IMR-90 (cell line): ENCODE measurements at regions not wholly inside any gene's neighbourhood (a gene's known extent, or its start where the extent isn't known, plus 50 kb on each side); places are given as distances from the start of the nearest gene placed in this dataset.

ENCODE experiments used
- ATAC-seq: fragments of 200-7000 bp; cut with Tn5 transposase; 2 replicates; pipeline ENCODE4 v1.9.1; 2020; ENCODE audit warnings: low read depth, mild to moderate bottlenecking, moderate library complexity
- BruUV-seq: library from RNA; stranded (reverse); fragments of 400-500 nt; replicated peaks from 2 replicates; lab custom pipeline; 2021; lab: Mats Ljungman, UMichigan
- CTCF ChIA-PET: fragments of 300-600 bp; formaldehyde crosslinking; extraction: SDS; loops from one replicate; lab custom pipeline; 2021; ENCODE audit warnings: antibody characterized with exemption; lab: Yijun Ruan, JAX
- POLR2A ChIA-PET: fragments of 300-600 bp; sonication (Branson Sonifier 250); formaldehyde crosslinking; loops from one replicate; lab custom pipeline; 2022; ENCODE audit warnings: antibody characterized with exemption; ENCODE audit not compliant: unreplicated experiment; lab: Charles Lee
- DNase-seq: peaks from one replicate; pipeline ENCODE4 v3.0.0; 2013
- H2AFZ ChIP-seq: replicated peaks from 2 replicates; pipeline ENCODE3; 2013; ENCODE audit warnings: low read length, mild to moderate bottlenecking; ENCODE audit not compliant: poor library complexity
- H2AK5ac ChIP-seq: 2 replicates; pipeline ENCODE4 v1.6.1; 2013; ENCODE audit warnings: low read depth, low read length, inconsistent platforms
- H2AK9ac ChIP-seq: replicated peaks from 2 replicates; pipeline ENCODE3; 2013; ENCODE audit warnings: mild to moderate bottlenecking, low read depth, low read length, moderate library complexity; ENCODE audit not compliant: poor library complexity
- H2BK120ac ChIP-seq: 2 replicates; pipeline ENCODE4 v1.6.1; 2013; ENCODE audit warnings: low read depth, low read length, inconsistent platforms
- H2BK15ac ChIP-seq: 3 replicates; pipeline ENCODE4 v1.6.1; 2013; ENCODE audit warnings: low read depth, low read length, inconsistent platforms
- H2BK20ac ChIP-seq: 2 replicates; pipeline ENCODE4 v1.6.1; 2013; ENCODE audit warnings: low read depth, mild to moderate bottlenecking, inconsistent platforms, low read length, moderate library complexity
- H2BK5ac ChIP-seq: 2 replicates; pipeline ENCODE4 v1.6.1; 2013; ENCODE audit warnings: mild to moderate bottlenecking, low read depth, low read length, inconsistent platforms; ENCODE audit not compliant: poor library complexity, severe bottlenecking
- H3K14ac ChIP-seq: replicated peaks from 2 replicates; pipeline ENCODE4 v1.6.1; 2013; ENCODE audit warnings: low read depth, low read length, inconsistent platforms
- H3K18ac ChIP-seq: 2 replicates; pipeline ENCODE4 v1.6.1; 2013; ENCODE audit warnings: low read depth, low read length, control low read depth
- H3K23ac ChIP-seq: 2 replicates; pipeline ENCODE4 v1.6.1; 2013; ENCODE audit warnings: low read depth, low read length, inconsistent platforms
- H3K27ac ChIP-seq: 2 replicates; pipeline ENCODE4 v1.5.1; 2013; ENCODE audit warnings: mild to moderate bottlenecking, control low read depth, low read length; ENCODE audit not compliant: insufficient read depth
- H3K27me3 ChIP-seq: 2 replicates; pipeline ENCODE4 v1.6.1; 2013; ENCODE audit warnings: low read length; ENCODE audit not compliant: control insufficient read depth, insufficient read depth
- H3K36me3 ChIP-seq: 2 replicates; pipeline ENCODE4 v1.6.1; 2013; ENCODE audit warnings: low read length, mixed read lengths; ENCODE audit not compliant: control insufficient read depth, insufficient read depth
- H3K4ac ChIP-seq: 2 replicates; pipeline ENCODE4 v1.6.1; 2013; ENCODE audit warnings: low read depth, low read length, inconsistent platforms
- H3K4me1 ChIP-seq: 2 replicates; pipeline ENCODE4 v1.6.1; 2013; ENCODE audit warnings: low read length, mixed read lengths; ENCODE audit not compliant: control insufficient read depth, insufficient read depth
- H3K4me2 ChIP-seq: 2 replicates; pipeline ENCODE4 v1.6.1; 2013; ENCODE audit warnings: low read depth, mild to moderate bottlenecking, control low read depth, low read length, moderate library complexity
- H3K4me3 ChIP-seq: 2 replicates; pipeline ENCODE4 v1.5.1; 2013; ENCODE audit warnings: low read depth, mild to moderate bottlenecking, control low read depth, low read length, moderate library complexity; ENCODE audit not compliant: insufficient read depth
- H3K56ac ChIP-seq: 2 replicates; pipeline ENCODE4 v1.6.1; 2013; ENCODE audit warnings: low read length, inconsistent platforms; ENCODE audit not compliant: insufficient read depth; ENCODE audit errors: extremely low read depth
- H3K79me1 ChIP-seq, 2 experiments: 2 replicates each; pipeline ENCODE4 v1.6.1; 2013; ENCODE audit warnings: low read length in 2 of 2, inconsistent platforms in 1 of 2, low read depth in 1 of 2
- H3K9ac ChIP-seq: 2 replicates; pipeline ENCODE4 v1.6.1; 2013; ENCODE audit warnings: low read depth, low read length, control low read depth
- H3K9me1 ChIP-seq: 2 replicates; pipeline ENCODE4 v1.6.1; 2013; ENCODE audit warnings: low read length, inconsistent platforms; ENCODE audit not compliant: insufficient read depth
- H3K9me3 ChIP-seq: 2 replicates; pipeline ENCODE4 v1.6.1; 2013; ENCODE audit warnings: low read length; ENCODE audit not compliant: control insufficient read depth, insufficient read depth
- H4K20me1 ChIP-seq: 2 replicates; pipeline ENCODE4 v1.6.1; 2013; ENCODE audit warnings: low read length, inconsistent platforms; ENCODE audit not compliant: insufficient read depth
- H4K5ac ChIP-seq: 2 replicates; pipeline ENCODE4 v1.6.1; 2013; ENCODE audit warnings: mild to moderate bottlenecking, low read depth, low read length, control low read depth
- H4K8ac ChIP-seq, 2 experiments: 2 replicates each; pipeline ENCODE4 v1.6.1; 2013; ENCODE audit warnings: low read depth in 2 of 2, low read length in 2 of 2, control low read depth in 1 of 2, inconsistent platforms in 1 of 2
- H4K91ac ChIP-seq: 2 replicates; pipeline ENCODE4 v1.6.1; 2013; ENCODE audit warnings: low read depth, low read length, inconsistent platforms; ENCODE audit not compliant: insufficient read depth
- ELK1 ChIP-seq: fragments of 150-350 bp; IDR thresholded peaks from 2 replicates; pipeline ENCODE4 v1.6.1; 2016; ENCODE audit warnings: low read depth, mild to moderate bottlenecking, low read length, moderate library complexity, borderline replicate concordance
- NFE2L2 ChIP-seq: fragments of 150-350 bp; IDR thresholded peaks from 2 replicates; pipeline ENCODE4 v1.6.1; 2016; ENCODE audit warnings: low read depth, mild to moderate bottlenecking, low read length
- RCOR1 ChIP-seq: IDR thresholded peaks from 2 replicates; pipeline ENCODE4 v1.6.1; 2012; ENCODE audit warnings: mild to moderate bottlenecking, low read length, improper control_type of control experiment; ENCODE audit not compliant: insufficient replicate concordance
- RFX5 ChIP-seq: IDR thresholded peaks from 2 replicates; pipeline ENCODE4 v1.8.0; 2012; ENCODE audit warnings: low read depth, mild to moderate bottlenecking, low read length, moderate library complexity
- WGBS, 2 experiments: methylation state at CpG; one replicate each; pipeline versions ENCODE4 v1.1.5 to v1.1.7; 2013; ENCODE audit warnings: missing lambda C conversion rate in 2 of 2; ENCODE audit not compliant: insufficient read length in 1 of 2; ENCODE audit errors: extremely low coverage in 2 of 2; 5-methylcytosine and 5-hydroxymethylcytosine counted together
- dilution Hi-C: fragments of 300-500 bp; cut with HindIII; formaldehyde crosslinking; loops from one replicate; pipeline ENCODE4 v1.14.3; 2018; ENCODE audit warnings: low sequenced_read_pairs; ENCODE audit not compliant: unreplicated experiment
- in situ Hi-C: fragments of 300-500 bp; cut with MboI; formaldehyde crosslinking; loops from 3 replicates; pipeline ENCODE4 v1.14.3; 2019; ENCODE audit warnings: low sequenced_read_pairs, inconsistent platforms, mixed read lengths
- intact Hi-C: fragments of 100-400 bp; cut with micrococcal nuclease; formaldehyde crosslinking; loops from 2 replicates; pipeline ENCODE4 v1.10.0; 2022

GRCh38 chr16:80489173-80489572 lies 51.6 kb upstream of the DYNLRB2 start:
- peaks cover 2% of the 10 kb centered on the region; the same call in 1 of the 2 replicates for H3K9me3 ChIP-seq
- ChIA-PET CTCF (no interaction called here), POLR2A (no interaction called here)
- H3K36me3 ChIP-seq: no peaks in the 10 kb centered on the region
- H3K9me1 ChIP-seq: no peaks in the 10 kb centered on the region
- dilution Hi-C loops: no loop called here
- no peak overlapping the region for H3K18ac ChIP-seq
- H2BK15ac ChIP-seq: no peak overlapping the region
- no peak overlapping the region for H3K4ac ChIP-seq
- no peak overlapping the region for H2BK120ac ChIP-seq
- H2BK20ac ChIP-seq: no peak overlapping the region
- H2AK9ac ChIP-seq: no peak overlapping the region
- H3K14ac ChIP-seq: no peak overlapping the region
- H3K4me1 ChIP-seq: no peaks in the 10 kb centered on the region
- no peaks in the 10 kb centered on the region for H4K20me1 ChIP-seq
- no peak overlapping the region for H3K56ac ChIP-seq
- BruUV-seq: no TSS peak
- no peak overlapping the region for H2AFZ ChIP-seq
- no peak overlapping the region for H4K5ac ChIP-seq
- no peak overlapping the region for H2BK5ac ChIP-seq
- no peak overlapping the region for H3K27ac ChIP-seq
- no peak for ATAC-seq
- TF ChIP-seq NFE2L2: no peak
- TF ChIP-seq RCOR1: no peak
- TF ChIP-seq RFX5: no peak
- TF ChIP-seq ELK1: no peak
- H4K91ac ChIP-seq: no peak overlapping the region
- H2AK5ac ChIP-seq: no peak overlapping the region
- no peak overlapping the region for H3K23ac ChIP-seq
- no peak overlapping the region for H3K4me3 ChIP-seq
- no peaks in the 10 kb centered on the region for H3K27me3 ChIP-seq
- no peak overlapping the region for H3K9ac ChIP-seq
- DNase-seq: no peak
- no peak overlapping the region for H3K4me2 ChIP-seq
- intact Hi-C loops: no loop called here
- H3K79me1 ChIP-seq: no peaks in the 10 kb centered on the region
- WGBS, 2 experiments: no CpG with 5 or more reads among the region's 1 CpG
- in situ Hi-C loops: no loop called here
- no peak overlapping the region for H4K8ac ChIP-seq
